ENCODE measurements at regions not wholly inside any gene's neighbourhood (a gene's known extent, or its start where the extent isn't known, plus 50 kb on each side); places are given as distances from the start of the nearest gene placed in this dataset.

- no peak for TF ChIP-seq POLR2AphosphoS5 (IDR thresholded peaks at IDR 0.05; ENCODE audit: low read depth, low read length)
- no peak for TF ChIP-seq POLR2A (IDR thresholded peaks at IDR 0.05; ENCODE audit: low read depth, low read length)
- TF ChIP-seq TAF1 (IDR thresholded peaks at IDR 0.05; ENCODE audit: low read depth, low read length): no peak
- TF ChIP-seq POU2F2 (IDR thresholded peaks at IDR 0.05; ENCODE audit: low read depth, low read length): no peak
Observed at GRCh38 chr2:13106302-13106701, 389.6 kb downstream of the TRIB2 start.
